GM12872 (cell line): ENCODE measurements at regions not wholly inside any gene's neighbourhood (a gene's known extent, or its start where the extent isn't known, plus 50 kb on each side); places are given as distances from the start of the nearest gene placed in this dataset.

Experiments used
- TF ChIP-seq, protein P1 (sequence below): IDR thresholded peaks from 3 replicates; pipeline ENCODE4 v1.5.1; 2011; ENCODE audit warnings: low read depth, mild to moderate bottlenecking, low read length, moderate library complexity; ENCODE audit not compliant: insufficient read depth

DNA sequence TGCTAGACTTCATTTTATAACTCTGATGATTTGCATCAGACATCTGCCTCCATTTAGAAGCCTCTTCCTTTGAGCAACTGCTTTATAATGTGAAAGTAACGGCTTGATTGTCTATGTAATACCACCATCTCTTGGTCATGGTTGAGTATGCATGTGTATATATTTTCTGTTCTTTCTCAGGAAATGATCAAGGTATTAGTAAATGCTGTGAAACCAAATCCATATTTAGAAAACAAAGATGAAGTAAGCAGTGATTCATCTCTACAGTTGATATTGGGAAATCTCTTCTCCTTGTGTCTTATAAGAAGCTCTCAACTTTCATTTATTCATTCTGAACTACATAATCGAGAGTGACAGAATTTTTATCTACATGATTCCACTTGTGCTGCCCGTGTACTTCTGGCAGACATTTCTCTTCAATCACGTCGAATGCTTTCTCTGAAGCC lies 104.6 kb upstream of the ANO3 start:
- TF ChIP-seq, protein P1, sequence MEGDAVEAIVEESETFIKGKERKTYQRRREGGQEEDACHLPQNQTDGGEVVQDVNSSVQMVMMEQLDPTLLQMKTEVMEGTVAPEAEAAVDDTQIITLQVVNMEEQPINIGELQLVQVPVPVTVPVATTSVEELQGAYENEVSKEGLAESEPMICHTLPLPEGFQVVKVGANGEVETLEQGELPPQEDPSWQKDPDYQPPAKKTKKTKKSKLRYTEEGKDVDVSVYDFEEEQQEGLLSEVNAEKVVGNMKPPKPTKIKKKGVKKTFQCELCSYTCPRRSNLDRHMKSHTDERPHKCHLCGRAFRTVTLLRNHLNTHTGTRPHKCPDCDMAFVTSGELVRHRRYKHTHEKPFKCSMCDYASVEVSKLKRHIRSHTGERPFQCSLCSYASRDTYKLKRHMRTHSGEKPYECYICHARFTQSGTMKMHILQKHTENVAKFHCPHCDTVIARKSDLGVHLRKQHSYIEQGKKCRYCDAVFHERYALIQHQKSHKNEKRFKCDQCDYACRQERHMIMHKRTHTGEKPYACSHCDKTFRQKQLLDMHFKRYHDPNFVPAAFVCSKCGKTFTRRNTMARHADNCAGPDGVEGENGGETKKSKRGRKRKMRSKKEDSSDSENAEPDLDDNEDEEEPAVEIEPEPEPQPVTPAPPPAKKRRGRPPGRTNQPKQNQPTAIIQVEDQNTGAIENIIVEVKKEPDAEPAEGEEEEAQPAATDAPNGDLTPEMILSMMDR, result 0 out of 3 replicates have a peak, but pooled peaks have one; percentile 34

- TF ChIP-seq, protein P1, result no peak
Observed at GRCh38 chr11:26227883-26228502, 103.9 kb upstream of the ANO3 start.

DNA sequence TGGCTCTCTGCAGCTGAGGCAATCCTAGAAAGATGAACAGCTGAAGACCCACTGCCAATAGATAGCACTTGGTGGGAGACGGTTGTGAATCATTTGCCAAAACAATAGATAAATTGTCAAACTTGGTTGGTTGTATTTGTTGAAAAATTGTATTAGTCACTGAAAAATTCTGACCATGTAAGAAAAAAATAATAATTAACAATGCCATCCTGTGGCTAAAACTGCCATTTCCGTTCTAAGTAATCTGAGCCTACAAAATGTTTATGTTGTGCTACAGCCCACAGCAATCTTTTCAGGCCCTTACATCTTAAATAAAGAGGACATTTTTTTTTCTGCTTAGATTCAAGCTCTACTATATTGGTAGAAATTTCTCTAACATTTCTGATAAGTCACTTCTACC lies 103.2 kb upstream of the ANO3 start:
- TF ChIP-seq, protein P1, result no peak

GRCh38 chr11:26229257-26229656 lies 102.7 kb upstream of the ANO3 start:
- TF ChIP-seq, protein P1, result no peak

DNA sequence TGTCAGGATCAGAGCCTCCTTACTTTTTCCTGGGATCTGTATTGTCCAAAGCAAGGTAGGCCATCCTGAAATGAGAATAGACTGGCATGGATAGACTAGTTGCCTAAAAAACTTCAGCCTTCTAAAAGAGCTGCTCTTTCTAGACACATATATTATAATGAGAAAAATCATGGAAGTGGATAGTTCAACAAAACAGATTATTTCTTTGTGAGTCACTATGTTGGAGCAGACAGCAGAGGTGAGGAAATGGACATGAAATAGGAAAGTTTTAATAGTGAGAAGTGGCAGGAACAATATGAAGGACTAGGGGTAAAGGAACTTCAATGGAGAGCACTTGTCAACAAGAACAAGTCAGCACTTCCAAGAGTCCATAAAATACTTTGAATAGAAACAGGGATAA lies 101.9 kb upstream of the ANO3 start:
- TF ChIP-seq, protein P1, result no peak

DNA sequence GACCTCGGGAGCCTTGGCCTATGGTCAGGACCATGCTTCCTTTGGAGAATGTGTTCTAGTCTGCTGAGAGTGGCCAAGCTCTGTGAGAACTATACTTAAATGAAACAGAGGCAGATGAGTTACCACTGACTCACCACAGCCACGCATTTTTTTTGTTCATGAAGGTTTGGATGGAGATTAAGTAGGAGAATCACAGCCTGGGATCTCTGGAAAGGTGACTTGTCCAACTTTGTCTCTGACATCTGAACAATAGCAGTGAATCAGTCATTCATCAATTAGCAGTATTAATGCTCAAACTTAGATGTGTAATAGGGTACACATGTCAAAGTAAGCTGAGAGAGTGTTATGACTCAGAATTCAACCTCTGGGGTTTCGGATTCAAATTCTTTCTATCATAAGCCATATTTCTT lies 100.7 kb upstream of the ANO3 start:
- TF ChIP-seq, protein P1, result no peak

DNA sequence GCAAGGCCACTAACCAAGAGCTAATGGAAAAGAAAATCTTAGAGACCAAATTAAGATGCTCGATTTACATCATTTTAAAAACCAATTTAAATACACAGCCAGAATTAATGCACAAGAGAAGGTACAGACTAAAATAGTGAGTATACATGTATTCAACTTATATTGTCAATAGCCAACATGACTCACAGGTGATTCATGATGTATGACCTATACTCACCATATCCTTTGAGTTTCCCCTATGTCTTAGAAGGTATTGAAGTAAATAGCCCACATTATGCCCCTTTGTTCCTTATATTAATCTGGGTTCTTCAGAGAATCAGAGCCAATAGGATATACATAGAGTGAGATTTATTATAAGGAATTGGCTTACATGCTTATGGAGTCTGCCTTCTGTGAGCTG lies 97.5 kb upstream of the ANO3 start:
- TF ChIP-seq, protein P1, result no peak
